NCI-H128 (cell line): ENCODE measurements at regions not wholly inside any gene's neighbourhood (a gene's known extent, or its start where the extent isn't known, plus 50 kb on each side); places are given as distances from the start of the nearest gene placed in this dataset.

ENCODE experiments used
- DNase-seq: peaks from one replicate; lab custom pipeline; 2025; ENCODE audit not compliant: unreplicated experiment; lab: John Stamatoyannopoulos, UW

DNA sequence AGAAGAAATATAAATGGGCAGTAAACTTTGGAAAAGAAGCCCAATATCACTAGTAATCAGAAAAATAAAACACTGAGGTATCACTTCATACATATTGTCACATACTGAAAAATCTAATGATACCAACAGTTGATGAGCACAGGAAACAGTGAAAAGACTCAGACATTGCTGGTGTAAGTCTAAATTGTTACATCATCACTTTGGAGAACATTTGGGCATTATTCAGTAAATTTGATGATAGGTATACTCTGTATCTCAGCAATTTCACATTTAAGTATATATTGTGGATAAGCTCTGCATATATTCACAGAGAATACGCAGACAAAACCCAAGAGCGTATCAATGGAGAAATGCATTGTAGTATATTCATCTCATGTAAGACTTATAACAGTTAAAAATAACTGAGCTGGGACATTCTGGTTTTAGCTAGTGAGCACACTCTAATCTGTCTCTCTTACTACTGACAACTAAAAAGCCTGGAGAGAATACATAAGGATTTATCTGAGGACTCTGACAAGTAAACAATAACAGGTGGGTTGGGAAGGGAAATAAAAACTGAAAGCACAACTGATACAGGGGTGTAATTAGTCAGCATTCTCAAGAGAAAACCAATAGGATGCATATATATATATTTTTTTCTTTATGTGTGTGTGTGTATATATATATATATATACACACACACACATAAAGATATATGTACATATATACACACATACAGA is 212.7 kb upstream of the JUN start:
- no peak for DNase-seq

DNA sequence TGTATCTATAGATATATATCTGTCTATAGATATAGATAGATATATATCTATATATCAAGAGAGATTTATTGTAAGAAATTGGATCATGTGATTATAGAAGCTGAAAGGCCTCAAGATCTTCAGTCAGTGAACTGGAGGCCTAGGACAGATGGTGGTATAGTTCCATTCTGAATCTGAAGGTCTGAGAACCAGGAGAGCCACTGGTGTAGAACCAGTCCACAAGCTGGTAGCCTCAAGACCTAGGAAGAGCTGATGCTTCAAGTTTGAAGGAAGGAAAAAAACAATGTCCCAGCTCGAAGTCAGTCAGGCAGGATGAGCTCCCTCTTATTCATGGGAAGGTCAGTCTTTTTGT is 213.2 kb upstream of the JUN start:
- no peak for DNase-seq

DNA sequence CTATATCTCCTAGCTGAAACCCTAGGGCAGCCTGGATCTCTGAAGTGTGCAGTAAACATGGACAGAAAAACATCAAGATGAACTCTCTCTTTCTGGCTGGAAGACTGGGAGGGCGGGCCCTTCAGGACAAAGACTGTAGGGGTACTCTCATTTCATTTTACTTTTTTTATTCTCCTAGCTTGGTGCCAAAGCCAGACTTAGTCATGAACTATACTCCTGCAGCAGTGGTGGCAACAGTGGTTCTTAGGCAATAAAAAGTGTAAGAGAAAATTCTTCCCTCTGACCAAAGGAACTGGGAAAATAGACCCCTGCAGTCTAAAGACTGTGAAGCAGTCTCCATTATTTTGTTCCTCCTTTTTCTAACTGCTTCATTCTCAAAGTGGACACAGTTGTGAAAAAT is 213.8 kb upstream of the JUN start:
- DNase-seq = no peak

DNA sequence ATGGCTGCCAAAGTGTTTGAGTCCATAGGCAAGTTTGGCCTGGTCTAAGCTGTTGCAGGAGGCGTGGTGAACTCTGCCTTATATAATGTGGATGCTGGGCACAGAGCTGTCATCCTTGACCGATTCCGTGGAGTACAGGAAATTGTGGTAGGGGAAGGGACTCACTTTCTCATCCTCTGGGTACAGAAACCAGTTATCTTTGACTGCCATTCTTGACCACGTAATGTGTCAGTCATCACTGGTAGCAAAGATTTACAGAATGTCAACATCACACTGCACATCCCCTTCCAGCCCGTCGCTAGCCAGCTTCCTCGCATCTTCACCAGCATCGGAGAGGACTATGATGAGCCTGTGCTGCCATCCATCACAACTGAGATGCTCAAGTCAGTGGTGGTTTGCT is 215.8 kb upstream of the JUN start:
- no peak for DNase-seq

DNA sequence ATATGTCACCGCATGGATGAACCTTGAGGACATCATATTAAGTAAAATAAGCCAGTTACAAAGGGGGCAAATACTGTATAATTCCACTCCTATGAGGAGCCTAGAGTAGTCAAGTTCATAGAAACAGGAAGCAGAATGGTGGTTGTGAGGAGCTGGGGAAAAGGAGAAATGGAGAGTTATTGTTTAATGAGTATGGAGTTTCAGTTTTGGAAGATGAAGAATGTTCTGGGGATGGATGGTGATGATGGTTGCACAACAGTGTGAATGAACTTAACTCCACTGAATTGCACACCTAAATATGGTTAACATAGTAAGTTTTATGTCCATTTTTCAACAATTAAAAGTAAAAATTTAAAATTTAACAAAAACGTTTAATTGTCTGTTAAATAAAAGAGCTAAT is 220.9 kb upstream of the JUN start:
- DNase-seq = no peak

DNA sequence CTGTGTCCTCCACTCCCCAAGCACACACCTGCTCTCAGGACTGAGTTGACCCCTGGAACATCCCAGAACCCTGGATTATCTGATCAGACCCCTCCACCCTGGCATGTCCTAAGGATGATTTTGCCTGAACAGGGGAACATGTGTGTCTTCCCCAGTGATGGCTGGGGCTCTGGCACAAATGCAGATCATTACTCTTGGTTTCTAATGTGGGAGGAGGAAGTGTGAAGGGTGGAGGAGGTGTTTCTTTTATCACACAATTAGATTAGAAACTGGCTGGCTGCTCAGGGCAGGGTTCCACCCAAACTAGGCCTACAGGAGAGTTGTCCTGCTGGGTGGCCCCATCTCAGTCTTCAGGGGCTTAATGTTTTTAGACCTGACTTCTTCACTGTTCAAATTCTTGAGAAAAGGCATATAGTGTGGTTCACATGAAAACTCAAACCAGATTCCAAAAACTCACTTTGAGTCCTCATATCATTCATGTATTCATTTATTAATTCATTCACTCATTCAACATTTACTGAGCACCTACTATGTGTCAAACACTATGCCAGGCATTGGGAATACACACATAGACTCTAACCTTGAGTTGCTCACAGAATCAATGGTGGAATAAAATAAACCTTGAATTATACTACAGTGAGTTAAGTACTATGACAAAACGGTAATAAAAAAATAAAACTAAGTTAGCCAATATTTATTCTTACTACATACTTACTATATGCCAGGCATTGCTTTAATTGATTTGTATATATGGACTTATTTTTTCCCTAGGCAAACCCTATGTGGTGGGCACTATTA is 221.8 kb upstream of the JUN start:
- DNase-seq = no peak

DNA sequence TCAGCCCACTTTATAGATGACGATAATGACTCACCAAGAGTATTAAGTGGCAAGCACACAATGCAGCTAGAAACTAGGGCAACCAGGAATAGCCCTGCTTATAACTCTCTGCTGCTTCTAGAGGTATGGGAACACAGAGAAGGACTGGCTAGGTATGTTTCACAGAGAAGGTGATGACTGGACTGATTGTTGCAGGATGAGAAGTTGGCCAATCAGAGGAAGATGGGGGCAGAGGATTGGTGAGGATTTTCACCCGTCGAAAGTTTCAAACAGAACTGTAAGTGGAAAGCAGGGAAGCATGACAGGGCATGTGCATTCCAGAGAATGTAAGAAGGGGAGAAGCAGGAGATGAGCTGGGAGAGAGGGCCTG is 222.4 kb upstream of the JUN start:
- DNase-seq = no peak

DNA sequence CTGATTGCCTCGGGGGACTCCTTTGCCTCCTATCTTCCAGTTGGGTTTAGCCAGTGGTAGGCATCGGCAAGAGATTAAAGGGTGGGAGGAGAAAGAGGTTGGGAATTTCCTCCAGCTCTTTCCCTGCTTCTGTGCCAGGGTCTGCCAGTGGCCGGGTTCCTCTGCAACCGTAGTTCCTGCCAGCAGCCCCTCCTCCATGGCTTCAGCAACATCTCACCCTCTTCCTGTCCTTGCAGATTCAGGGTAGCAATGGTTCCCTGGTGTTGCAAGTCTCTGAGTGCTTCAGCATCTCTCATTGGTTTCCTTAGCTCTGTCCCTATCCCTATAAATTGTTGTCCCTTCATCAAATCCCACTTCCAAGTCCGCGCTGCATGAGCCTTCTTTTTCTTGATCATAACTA is 223.1 kb upstream of the JUN start:
- DNase-seq = no peak

DNA sequence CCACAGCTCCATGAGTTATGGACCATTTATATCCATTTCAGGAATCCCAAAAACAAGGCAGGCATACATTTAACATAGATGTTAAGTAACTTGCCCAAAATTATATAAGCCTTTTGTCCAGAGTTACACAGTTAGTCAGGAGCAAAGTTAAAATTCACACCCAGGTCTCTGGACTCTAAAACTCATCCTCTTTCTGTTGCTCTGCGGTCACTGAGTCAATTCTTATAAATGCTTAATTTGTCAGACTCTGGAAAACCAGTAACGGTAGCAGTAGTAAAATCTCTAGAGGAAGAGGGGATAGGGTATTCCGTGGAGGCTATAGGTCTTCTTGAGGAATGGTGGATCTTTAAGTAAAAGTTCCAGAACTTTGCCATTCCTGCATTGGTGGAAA is 223.6 kb upstream of the JUN start:
- DNase-seq = no peak

DNA sequence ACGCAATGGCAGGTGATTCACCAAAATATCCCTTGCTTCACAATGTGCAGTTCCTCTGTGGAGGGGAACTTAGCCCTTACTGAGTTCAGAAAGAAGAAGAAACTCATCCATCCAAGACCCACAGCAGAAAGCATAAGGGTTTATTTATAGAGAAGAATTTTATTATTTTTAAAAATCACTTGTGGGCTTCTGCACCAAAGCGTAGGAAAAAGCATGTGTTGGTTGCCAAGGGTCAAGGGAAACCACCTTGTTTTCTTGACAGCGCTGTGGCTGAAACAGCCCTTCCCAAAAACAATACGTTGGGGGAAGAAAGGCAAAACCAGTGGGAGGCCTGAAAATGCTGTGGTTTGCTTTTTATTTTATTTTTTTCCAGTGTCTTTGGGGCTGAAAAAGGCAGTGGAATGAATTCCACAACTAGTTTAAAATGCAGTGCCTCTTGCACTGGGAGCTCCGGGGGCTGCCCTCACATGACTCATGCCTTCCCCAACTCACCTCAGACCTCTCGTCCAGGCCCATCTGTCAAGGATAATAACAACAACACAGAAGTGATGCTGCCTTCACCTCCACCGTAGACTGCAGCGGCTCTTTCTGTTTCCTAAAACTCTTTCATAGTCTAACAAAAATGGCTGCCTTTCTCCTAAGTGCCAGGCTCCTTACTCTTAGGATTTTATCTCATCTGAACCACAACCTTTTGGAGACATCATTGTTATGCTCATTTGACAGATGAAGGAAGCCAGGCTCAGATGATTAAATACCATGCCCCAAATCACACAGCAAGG is 224.2 kb upstream of the JUN start:
- no peak for DNase-seq

DNA sequence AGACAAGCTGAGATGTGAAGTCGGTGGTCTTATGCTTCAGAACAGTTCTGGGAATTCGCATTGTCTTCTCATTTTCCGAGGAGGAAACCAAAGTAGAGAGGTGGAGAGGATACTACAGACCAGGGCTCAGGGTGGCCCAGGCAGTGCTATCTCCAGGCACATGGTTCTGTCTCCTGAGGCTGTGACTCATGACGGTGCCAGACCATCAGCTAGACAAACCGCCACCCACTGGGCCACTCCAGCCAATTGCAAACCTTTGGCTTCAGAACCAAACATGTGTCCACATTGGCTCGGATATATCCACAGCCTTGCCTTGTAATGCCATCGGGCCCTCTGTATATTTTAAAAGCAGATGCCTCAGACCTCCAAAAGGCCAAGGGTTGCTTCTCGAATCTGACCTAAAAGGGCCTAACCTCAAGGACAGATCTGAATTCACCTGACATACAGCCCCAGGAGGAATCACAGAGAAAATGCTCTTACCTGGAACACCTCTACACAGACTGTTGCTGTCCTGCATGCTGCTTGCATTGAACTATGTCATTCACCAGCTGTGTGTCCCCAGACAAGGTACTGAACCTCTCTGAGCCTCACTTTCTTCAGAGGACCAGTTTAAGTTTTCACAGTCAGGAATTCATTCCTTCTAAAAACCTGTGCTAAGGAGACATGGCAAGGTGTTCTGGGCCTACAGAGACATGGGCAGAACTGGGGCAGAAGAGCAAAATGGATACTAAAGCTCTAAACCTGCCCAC is 224.9 kb upstream of the JUN start:
- DNase-seq = no peak

DNA sequence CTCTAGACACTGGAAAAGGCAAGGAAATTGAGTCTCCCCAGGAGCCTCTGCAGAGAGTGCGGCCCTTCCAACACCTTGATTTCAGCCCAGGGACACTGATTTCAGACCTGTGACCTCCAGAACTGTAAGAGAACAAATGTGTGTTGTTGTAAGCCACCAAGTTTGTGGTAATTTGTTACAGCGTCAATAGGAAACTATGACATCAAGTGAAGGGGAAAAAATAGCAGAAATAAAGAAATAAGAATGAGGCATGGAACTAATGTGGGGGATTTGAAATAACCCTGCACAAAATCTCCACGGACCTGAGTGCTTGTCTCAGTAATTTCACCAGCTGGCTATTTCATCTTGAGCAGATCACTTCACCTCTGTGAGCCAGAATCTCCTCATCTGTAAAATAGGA is 227.8 kb upstream of the JUN start:
- no peak for DNase-seq

DNA sequence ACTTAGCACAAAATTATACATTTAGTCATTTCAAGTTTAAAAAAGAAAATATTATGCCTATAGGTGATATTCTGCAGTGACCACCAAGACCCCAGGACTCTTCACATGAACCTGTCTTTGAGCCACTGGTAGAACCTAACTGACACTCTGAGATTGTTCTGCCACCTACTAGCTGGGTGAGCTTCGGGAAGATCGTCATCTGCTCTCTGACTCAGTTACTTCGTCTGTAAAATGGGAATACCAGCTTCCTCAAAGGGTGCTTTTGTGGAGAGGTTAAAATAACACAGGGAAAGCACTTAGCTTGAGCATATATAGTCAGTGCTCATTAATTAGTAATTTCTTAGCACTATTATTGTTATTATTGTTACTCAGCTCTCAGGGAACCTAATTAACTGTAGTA is 228.5 kb upstream of the JUN start:
- DNase-seq = no peak

DNA sequence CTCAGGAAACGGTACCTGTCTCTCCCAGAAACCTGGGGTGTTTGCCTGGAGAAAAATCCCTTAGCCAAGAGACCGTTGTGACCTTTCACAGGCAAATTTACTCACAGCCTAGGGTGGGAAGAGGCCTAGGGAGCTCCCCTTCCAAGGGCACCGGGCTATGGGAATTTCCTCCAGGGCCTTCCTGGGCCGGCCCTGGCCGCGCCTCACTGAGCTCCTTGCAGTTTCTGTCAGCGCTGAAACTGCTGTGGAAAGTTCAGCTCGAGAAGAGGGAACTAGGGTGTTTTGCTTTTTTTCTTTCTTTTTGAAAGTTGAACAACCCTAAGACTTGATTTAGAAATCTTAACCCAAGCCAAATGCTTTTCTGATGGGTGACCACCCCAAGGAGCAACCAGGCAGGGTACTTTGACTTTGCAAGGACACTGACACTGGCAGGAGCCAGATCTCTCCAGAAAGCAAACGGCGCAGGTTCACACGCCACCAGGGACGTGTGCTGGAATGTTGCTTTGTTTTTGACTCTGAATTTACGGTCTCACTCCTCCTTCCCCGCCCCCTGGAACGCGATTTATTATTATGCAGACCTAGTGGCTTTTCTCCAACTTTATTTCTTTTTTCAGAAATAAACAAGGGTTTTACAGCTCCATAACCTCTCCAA is 229.6 kb upstream of the JUN start:
- DNase-seq = no peak

DNA sequence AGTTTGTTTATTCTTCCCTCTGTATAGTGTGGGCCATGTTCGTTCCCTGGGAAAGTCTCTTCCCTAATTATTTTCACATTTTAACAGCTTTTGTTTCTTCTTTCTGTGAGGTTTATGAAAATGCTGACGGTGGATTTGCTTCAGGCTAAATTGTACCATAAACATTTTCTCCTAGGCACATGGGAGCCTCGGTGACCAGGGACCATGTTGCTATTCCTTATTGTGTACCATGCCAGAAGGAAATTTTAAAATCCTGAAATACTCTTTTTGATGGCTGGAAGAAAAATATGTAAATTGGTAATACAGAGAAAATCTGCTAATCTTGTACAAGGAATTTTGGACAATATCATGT is 230.1 kb upstream of the JUN start:
- no peak for DNase-seq

DNA sequence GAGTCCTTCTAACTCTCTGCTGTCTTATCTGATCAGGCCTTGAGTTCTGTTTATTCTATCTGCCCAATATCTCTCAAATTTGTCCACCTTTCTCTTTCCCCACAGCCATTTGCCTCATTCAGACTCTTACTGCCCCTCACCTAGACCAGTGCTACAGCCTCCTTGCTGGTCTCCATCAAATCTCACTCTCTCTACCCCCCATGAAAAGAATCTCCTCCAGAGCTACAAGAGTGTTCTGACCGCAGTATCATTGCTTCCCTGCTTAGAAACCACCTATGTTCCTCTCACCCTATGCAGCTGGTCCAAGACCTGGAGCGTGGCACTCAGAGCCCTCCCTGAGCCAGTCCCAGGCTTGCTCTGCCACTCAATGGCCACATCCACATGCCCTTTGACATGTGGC is 231.0 kb upstream of the JUN start:
- no peak for DNase-seq

DNA sequence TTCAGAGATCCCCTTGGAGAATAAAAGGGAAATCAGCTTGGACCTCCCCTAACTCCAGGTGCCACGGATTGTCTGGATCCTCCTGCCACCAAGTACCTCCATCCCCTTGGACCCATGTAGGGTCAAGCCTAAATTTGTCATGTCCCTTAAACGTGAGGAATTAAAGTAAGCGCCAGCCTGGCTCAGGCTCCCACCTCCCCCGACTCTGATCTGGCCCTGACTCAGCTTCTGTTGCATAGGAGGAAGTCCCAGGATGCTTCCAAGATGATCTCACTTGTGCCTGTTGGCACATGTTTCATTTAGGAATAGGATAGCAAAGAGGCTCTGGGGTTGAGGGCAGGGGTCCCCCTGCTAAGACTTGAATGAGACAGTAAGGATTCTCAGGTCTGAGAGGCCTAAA is 231.9 kb upstream of the JUN start:
- DNase-seq = no peak

DNA sequence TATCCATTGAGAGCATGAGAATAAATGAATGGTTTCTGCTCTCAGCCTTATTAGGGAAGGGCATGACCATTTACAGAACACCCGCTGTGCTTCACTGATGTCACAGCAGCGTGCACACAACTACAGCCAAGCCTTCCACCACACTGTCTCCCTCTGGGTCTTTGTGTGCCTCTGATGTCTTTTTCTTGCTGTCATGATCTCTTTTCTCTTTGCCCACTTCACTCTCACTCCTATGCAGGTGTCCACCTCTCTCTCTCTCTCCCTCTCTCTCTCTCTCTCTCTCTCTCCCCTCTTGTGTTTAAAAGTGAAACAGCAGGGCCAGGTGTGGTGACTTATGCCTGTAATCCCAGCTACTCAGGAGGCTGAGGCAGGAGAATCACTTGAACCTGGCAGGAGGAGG is 232.5 kb upstream of the JUN start:
- DNase-seq = no peak

DNA sequence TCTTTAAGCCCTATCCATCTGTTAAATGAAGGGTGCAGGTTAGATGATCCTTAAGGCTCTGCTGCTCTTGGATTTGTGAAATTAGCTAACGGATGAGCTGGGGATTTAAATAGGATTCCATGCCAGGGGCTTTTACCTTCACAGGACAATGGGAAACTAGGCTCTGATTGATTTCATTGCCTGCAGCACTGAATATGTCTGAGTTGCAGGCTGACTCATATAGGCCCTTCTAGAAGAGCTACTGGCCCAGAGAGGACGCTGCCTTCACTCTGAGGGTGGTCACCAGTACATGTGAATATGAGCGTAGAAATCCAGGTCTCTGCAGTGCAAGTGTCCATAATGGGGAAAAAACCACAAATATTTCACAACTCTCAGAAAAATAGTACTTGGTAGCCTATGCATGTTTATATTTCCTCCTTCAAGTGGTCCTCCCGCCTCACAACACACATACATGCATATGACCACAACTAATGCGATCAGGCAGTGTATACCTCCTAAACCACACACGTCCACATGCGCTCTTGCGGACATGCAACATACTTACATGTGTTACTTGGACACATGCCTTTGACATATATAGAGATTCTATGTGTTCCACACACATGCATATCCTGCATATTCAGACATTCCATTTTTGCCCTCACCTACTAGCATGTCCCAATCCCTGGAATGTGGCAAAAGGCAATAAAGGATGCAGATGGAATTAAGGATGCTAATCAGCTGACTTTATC is 233.8 kb upstream of the JUN start:
- no peak for DNase-seq

DNA sequence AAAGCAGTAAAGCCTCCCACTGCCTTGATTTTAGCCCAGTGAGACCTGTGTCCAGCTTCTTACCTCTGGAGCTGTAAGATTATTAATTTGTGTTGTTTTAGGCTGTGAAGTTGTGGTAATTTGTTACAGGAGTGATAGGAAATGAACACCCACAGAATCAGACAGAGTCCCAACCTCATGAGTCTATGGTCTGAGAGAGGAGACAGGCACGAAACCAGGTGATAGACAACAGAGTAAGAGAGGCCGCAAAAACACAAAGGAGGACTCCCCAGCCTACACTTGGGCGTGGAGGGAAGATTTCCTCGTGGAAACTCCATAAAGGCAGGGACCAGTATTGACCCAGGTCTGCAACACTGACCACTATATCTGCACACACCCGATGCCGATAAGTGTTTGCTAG is 234.6 kb upstream of the JUN start:
- no peak for DNase-seq

DNA sequence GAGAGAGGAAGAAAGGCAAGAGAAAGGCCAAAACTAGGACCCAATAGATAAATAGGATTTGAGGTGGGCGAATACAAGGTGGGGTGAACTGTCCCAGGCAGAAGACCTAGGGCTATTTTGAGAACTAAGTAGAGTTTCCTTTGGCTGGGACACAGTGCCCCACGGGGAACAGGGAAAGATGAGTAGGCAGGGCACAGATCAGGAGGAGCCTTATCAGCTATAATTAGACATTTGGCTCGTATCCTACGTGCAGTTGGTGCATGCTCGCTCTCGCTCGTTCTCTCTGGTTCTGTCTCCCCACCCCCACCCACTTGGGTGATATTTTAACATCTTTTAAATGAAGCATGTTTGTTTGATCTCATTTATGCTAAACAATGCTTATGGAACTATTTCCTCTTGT is 235.0 kb upstream of the JUN start:
- no peak for DNase-seq
